ENCODE measurements at regions not wholly inside any gene's neighbourhood (a gene's known extent, or its start where the extent isn't known, plus 50 kb on each side); places are given as distances from the start of the nearest gene placed in this dataset.
"Not testable (repeated sequence)": the region's sequence is repeated elsewhere in the genome, so short reads cannot be mapped to it uniquely, and the experiment has no call there.

DNA sequence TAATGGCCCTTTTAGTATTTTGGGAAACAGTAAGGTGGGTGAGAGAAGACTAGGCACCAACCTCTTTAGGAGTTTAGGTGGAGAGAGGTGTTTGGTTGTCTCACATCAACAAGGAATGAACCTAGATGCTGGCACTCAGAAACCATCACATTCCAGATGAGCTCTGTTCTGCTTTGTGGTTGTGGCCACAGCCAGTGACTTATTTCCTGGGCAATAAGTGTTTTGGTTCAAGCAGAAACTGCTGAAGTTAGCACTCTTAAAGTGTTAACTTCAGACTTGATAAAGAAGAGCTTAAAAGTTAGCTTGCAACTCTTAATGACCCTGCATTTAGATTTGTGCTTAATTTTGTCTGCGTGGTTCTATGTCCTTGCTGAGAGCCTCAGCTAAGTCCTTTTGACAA is 929.2 kb downstream of the SLC4A3 start:
- no peak for DNase-seq
- in situ Hi-C loops (cut with MboI; ENCODE audit: low pct_unique_long_range_greater_than_20kb, low sequenced_read_pairs), result no loop called here

DNA sequence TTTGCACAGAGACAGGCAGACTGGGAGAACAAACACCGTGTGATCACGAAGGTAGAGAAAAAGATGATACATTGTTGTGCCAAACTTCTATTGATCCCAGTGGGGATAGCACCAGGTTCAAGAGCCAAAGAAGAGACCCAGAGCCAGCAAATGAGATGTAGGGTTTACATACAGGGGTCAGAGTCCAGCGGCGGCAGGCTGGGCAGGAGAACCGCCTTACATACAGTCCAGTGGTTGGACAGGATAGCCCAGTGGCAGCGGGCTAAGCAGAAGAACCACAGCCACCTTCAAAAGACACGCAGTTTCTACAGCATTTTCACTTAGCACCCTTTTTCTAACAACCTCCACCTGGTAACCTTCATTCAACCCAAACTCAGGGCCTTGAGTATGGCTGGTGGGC is 932.8 kb downstream of the SLC4A3 start:
- DNase-seq, result no peak
- in situ Hi-C loops (cut with MboI; ENCODE audit: low pct_unique_long_range_greater_than_20kb, low sequenced_read_pairs), result no loop called here

DNA sequence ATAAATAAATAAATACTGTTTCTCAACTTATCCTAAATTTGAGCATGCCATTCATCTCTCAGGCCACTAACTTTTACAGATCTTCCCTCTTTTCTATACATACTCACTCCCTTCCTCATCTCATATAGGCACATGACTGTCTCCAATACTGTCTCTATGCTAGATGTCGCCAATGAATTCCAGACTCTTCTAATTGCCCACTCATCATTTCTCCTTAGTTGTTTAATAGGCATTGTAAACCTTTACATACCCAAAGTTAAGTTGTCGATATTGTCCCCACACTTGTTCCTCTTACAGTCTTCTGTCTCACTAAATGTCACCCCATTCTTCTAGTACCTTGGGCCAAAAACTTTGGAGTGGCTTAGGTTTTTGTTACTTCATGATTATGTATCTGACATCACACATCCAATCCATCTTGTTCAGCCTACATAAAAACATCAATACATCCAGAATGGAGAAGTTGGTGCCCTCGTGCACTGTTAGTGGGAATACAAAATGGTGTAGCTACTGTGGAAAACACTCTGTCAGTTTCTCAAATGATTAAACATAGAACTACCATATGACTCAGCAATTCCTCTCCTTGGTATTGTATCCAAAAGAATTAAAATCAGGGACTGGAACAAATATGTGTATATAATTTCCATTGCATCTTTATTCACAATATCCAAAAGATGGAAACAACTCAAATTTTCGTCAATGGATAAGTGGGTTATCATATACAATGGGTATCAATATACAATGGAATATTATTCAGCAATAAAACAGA is 935.1 kb downstream of the SLC4A3 start:
- in situ Hi-C loops (cut with MboI; ENCODE audit: low pct_unique_long_range_greater_than_20kb, low sequenced_read_pairs), result no loop called here
- no peak for DNase-seq

DNA sequence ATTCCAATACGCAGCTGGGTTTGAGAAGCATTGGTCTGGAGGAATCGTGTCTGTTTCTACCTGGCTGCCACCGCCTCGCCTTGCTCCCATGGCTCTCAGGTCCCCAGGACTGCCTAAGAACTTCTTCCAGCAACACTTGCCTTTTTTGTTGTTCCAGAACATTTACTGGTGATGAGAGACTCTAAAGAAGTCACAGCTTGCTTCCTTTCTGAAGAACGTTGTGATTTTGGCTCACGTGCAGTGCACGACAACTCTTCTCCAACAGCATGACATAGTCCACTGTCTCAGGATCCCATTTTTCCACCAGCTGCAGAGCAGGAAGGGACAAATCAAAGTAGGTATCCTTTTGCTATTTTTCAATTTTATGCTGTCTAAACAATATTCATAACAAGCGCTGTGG is 940.9 kb downstream of the SLC4A3 start:
- no peak for DNase-seq
- in situ Hi-C loops (cut with MboI; ENCODE audit: low pct_unique_long_range_greater_than_20kb, low sequenced_read_pairs), result no loop called here

DNA sequence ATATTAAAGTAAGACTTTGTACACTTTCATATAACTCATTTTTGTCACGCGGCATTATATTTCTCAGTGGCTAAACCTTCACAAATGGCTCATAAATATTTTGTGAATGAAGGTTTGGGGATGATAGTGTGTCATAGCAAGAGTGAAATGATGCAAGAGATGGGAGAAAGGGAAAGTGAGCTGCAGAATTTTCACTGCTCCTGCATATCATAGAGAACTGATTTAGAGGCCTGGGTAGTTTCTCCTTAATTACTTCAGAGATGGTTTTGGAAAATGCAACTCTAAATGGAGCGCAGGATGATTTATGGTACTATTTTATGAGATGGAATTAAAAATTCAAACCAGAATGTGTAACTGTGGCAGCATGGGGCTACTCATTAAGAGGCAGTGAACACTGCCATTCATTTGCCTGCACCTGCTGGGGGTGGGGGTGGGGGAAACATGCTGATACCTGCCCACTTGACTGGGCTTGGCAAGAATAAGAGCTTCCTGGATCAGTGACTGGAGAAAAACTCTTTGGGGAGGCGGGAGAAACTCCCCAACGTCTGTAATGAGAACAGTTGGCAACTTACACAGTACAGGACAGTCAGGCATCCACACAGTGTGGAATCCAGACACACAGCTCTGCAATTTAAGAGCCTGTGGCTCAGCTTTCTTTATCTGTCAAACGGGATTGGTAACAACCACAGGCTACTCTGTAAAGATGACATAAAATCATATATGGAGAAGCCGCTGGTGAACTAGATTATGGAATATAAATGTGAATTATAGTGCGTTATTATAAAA is 941.9 kb downstream of the SLC4A3 start:
- DNase-seq, result no peak
- in situ Hi-C loops (cut with MboI; ENCODE audit: low pct_unique_long_range_greater_than_20kb, low sequenced_read_pairs), result no loop called here

DNA sequence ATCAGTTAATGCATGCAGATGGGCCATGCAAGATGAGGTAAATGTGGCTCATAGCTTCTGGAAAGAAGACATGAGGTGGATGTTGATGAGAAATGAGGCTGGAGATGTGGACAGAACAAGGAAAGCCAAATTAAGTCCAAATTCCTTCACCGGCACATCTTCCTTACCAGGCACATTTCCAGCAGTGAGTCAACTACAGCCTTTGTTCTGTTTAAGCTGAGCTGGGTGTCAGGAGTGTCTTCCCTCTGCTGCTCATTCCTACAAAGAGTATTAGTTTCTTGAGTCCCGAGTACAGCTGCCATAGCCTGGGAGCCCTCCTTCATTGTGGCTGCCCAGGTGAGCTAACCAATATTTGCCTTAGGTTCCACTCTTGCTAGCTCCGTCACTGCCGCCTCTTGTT is 945.0 kb downstream of the SLC4A3 start:
- DNase-seq, result no peak
- in situ Hi-C loops (cut with MboI; ENCODE audit: low pct_unique_long_range_greater_than_20kb, low sequenced_read_pairs), result no loop called here

DNA sequence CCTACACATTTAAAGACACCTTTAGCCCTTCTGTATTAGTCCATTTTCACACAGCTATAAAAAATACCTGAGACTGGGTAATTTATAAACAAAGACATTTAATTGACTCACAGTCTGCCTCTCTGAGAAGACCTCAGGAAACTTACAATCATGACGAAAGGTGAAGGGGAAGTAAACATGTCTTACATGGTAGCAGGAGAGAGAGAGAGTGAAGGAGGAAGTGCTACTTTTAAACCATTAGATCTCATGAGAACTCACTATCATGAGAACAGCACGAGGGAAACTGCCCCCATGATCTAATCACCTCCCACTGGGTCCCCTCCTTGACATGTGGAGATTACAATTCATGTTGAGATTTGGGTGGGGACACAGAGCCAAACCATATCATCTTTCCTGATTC is 946.6 kb downstream of the SLC4A3 start:
- in situ Hi-C loops (cut with MboI; ENCODE audit: low pct_unique_long_range_greater_than_20kb, low sequenced_read_pairs), result no loop called here
- DNase-seq, result peak; percentile 3

DNA sequence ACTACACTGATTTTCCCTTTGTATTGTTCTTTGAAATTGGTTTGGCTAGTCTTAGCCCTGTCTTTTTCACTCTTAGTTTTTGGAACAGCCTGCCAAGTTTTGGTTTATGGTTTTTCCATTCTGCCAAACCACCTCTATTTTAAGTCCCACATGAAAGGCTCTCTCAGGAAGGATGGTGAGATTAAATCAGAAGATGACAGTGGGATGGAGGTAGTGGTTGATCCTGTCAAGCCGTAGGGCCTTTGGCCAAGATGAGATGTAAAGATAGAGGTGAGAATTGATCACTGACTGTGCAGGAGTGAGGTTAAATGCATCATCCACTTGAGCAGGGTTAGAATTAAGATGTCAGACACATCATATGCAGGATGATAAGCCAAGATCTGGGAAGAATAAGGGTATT is 948.5 kb downstream of the SLC4A3 start:
- no peak for DNase-seq
- in situ Hi-C loops (cut with MboI; ENCODE audit: low pct_unique_long_range_greater_than_20kb, low sequenced_read_pairs), result no loop called here

DNA sequence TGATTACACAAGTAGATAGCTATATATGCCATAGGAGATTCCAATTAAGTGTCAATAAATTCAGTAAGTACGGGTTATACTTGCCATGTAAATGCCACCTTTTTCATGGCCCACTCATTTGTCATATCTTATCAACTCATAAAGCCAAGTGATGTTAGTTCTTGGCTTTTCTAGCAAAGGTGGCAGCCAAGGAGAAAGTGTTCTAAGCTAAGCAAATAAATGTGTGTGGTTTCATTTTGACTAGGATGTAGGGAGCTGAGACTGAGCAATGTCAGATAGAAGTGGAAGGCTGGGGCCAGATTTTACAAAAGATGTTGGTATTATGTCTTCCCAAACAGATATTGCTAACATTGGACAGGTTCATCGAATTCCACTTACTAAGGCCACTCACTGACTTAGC is 952.0 kb downstream of the SLC4A3 start:
- no peak for DNase-seq
- in situ Hi-C loops (cut with MboI; ENCODE audit: low pct_unique_long_range_greater_than_20kb, low sequenced_read_pairs), result no loop called here

DNA sequence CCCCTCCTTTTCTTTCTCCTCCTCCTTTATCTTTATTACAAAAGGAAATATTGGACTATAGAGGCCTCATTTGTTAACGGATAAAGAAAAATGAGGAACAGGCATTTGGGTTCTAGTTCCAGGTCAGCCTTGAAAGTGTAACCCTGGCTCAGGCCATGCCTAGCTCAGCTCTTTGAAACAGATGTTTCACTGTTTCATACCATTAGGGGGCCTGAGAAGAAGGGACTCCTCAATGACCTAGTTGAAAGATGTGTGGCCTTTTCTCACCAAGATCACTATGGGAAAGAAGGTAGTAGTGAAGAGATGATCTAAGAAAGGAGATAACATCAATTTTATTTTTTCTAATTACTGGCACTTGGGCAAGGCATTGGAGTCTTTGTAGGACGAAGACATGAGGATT is 952.7 kb downstream of the SLC4A3 start:
- in situ Hi-C loops (cut with MboI; ENCODE audit: low pct_unique_long_range_greater_than_20kb, low sequenced_read_pairs), result no loop called here
- no peak for DNase-seq

DNA sequence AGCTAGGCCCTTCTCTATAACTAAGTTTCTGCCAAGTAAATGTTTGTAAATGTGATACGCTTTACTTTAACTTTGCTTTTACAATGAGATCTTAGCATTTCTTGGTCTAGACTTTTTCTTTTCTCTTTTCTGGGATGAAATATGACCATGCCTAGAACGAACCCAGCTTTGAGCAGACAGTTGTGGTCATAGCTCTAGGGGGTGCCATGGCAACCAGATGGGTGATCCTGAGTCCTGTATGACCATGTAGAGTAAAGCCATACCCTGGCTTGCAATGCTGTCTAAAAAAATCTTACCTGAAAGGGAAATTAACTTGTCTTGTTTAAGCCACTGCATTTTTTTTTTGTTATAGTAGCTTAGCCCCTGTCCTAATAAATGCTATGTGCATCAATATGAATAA is 956.3 kb downstream of the SLC4A3 start:
- in situ Hi-C loops (cut with MboI; ENCODE audit: low pct_unique_long_range_greater_than_20kb, low sequenced_read_pairs), result no loop called here
- no peak for DNase-seq

DNA sequence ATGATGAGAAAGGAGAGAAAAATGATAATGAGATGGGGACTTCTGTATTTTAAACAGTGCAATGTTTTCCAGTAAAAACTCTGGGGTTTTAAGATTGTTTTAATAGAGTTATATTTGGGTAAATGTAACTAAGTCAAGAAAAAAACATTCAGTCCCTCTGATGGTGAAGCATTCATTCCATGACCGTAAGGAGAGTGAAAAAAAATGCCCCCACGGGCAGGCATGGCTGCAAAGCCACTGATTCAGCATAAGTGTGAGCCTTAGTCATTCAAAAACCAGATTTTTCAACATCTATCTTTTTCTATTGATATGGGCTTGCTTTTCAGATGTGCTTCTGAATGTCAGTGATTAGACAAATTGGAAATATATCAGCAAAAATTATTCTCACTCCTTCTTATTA is 957.8 kb downstream of the SLC4A3 start:
- no peak for DNase-seq
- in situ Hi-C loops (cut with MboI; ENCODE audit: low pct_unique_long_range_greater_than_20kb, low sequenced_read_pairs), result no loop called here

DNA sequence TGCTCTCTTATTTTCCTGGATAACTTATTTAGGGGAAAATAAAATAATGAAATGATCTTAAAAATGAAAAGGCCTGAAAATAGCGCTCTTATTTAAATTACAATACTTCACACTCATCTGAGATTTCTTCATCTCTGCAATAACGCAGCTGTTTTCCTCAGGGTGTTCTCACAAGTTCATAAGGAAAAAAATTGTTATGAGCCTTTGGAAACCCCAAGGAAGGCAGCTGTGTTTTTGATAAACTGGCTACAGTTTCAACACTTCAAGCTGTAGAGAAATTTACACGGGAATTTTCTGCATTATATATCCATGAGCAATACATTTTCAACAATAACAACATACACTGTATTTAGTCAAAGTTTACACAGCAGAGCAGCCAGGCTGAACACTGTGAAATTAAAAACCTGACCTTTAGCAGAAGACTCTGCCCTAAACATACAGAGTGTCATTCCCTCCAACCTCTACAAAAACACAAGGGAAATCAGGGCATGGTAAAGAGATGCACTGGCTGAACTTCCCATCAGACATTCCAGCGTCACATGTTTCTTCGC is 959.6 kb downstream of the SLC4A3 start:
- DNase-seq, result no peak
- in situ Hi-C loops (cut with MboI; ENCODE audit: low pct_unique_long_range_greater_than_20kb, low sequenced_read_pairs), result no loop called here

DNA sequence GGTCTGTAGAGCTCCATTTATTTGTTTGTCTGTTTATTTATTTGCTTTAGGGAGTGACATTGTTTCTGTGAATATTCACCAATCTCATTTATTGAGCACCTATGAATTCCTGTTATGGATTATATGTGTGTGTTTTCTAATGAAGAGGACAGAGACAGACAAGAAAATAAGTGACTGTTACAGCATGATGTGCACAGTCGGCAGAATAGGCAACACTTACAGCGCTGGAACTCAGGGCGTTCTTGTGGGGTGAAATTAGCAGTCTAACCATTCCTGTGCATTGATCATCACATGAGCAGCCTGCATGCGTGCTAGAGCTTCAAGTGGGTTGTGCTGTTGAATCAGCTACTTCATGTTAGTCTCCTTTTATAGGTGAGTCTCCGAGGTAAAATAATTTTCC is 960.7 kb downstream of the SLC4A3 start:
- in situ Hi-C loops (cut with MboI; ENCODE audit: low pct_unique_long_range_greater_than_20kb, low sequenced_read_pairs), result no loop called here

DNA sequence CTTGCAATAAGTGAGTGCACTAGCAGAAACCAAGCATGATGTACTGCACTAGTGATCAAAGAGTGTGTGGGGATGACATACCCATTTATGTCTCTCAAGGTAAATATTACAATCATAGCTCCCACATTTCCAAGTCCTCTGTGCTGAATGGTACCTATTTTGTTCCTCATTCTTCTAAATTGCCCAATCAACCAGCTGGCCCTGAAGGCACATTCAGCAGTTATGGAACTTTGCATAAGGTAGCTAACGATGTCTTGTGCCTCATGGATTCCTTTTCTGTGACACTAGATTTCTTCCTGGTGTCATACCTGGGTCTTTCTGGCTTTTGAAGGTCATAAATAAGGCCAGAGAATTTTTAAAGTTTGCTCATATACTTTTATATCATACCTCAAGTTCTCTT is 963.0 kb downstream of the SLC4A3 start:
- no peak for DNase-seq
- in situ Hi-C loops (cut with MboI; ENCODE audit: low pct_unique_long_range_greater_than_20kb, low sequenced_read_pairs), result no loop called here

More for the DNA sequence above, 960.7 kb downstream of the SLC4A3 start:
- no peak for DNase-seq

DNA sequence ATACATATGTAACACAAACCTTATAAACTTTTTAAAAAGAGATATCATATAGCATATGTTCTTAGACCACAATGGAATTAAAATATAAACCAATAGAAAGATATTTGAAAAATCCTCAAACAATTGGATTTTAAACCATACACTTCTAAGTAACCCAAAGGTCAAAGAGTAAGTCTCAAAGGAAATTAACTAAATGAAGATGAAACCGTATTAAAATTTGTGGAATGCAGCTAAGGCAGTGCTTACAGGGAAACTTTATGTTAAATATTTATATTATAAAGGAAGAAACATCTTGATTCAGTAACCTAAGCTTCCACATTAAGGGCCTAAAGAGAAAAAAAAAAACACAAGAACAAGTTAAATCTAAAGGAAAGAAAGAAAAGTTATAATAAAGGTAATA is 966.1 kb downstream of the SLC4A3 start:
- no peak for DNase-seq
- in situ Hi-C loops (cut with MboI; ENCODE audit: low pct_unique_long_range_greater_than_20kb, low sequenced_read_pairs), result no loop called here

DNA sequence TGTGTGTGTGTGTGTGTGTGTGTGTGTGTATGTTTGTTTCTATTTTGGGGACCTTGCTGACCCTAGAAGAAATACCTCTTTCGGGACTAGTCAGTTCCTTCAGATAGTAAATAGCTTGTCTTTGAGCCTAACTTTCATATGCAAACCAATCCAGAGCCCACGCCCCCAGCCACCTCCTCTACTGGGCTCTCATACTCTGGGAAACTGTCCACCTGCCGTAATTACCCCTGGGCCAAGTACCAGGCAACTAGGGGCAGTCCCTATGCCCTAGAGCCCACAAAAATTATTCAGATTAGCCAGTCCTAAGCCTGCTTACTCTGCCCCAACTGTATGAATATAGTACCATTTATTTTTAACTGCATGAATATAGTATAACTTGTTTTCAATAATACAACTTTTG is 970.4 kb downstream of the EPHA4 start:
- in situ Hi-C loops (cut with MboI; ENCODE audit: low pct_unique_long_range_greater_than_20kb, low sequenced_read_pairs), result no loop called here
- DNase-seq, result no peak

DNA sequence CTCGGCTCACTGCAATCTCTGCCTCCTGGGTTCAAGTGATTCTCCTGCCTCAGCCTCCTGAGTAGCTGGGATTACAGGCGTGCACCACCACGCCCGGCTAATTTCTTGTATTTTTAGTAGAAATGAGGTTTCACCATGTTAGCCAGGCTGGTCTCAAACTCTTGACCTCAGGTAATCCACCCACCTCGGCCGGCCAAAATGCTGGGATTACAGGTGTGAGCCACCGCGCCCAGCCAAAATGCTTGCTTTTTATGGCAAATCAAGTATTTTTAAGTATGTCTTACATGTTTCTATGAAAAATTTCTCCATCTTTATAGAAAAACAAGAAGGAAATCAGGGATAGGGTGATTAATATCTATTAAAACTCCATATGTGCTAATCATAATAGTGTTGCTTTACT is 959.1 kb downstream of the EPHA4 start:
- in situ Hi-C loops (cut with MboI; ENCODE audit: low pct_unique_long_range_greater_than_20kb, low sequenced_read_pairs), result not testable (repeated sequence)

DNA sequence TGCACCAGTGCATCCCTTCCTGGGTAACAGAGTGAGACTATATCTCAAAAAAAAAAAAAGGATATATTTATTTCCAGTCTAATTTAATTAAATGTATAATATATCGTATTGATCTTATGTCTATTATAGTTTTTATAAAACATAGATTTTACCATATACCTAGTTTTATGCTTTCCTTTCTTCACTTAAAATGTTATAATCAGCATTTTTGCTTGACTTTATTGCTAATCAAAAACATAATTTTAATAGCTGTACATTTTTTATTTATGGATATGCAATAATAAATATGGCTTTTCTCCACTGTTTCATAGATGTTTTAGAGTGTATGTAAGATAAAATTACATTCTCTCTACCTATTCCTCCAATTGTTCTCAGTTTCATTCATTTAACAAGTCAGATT is 958.0 kb downstream of the EPHA4 start:
- DNase-seq, result no peak
- in situ Hi-C loops (cut with MboI; ENCODE audit: low pct_unique_long_range_greater_than_20kb, low sequenced_read_pairs), result no loop called here

More for the DNA sequence above, 959.1 kb downstream of the EPHA4 start:
- DNase-seq, result not testable (repeated sequence)

DNA sequence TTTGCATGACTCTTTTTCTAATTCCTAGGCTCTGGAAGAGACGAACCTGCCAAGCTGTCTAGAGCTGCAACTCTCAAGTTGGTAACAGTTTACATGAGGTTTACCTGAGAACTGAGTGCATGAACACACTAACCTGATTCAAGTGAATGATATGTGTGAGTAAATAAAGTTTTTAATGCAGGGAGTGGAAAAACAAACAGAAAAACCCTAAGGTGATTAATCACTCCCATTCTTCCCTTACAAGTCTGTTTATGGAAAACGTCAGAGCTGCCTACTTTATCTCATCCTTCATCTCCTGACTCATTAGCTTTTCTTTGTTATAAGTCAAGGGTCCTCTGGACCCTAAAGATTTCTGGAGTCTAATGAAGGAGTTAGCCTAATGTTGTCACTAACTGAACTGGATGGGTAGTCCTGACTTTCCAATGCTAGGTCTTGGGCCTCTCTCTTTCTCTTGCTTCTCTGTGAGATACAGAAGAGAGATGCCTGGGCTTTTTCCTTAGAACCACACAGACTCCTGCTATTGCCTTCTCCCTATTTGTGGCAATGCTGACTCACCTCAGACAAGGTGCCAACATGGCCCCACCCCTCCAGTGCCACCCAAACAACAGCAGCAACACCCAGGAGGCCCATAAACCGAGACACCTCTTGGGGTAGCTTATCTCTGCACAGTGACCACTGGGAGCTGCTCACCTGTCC is 952.4 kb downstream of the EPHA4 start:
- DNase-seq, result no peak
- in situ Hi-C loops (cut with MboI; ENCODE audit: low pct_unique_long_range_greater_than_20kb, low sequenced_read_pairs), result no loop called here
